ENCODE measurements at regions not wholly inside any gene's neighbourhood (a gene's known extent, or its start where the extent isn't known, plus 50 kb on each side); places are given as distances from the start of the nearest gene placed in this dataset.

DNA sequence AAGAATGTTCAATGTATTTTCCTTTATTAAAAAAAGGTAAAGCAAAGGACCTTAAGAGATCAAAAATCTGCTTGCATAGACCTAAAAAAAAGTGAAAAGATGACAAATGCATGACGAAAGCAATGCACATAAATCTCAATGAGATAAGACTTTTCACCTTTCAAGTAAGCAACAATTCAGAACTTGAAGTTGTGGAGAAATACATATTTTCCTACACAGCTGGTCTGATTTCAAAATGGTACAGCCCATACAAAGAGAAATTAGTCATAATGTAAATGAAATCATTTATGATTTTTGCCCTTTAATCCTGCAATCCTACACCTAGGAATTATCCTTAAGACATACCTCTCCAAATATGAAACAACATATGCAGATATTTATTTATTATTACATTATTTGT lies 568.0 kb downstream of the ANXA1 start:
- no peak overlapping the region for H3K4me3 ChIP-seq (ENCODE audit: low read depth, low read length)
- TF ChIP-seq, protein P1, sequence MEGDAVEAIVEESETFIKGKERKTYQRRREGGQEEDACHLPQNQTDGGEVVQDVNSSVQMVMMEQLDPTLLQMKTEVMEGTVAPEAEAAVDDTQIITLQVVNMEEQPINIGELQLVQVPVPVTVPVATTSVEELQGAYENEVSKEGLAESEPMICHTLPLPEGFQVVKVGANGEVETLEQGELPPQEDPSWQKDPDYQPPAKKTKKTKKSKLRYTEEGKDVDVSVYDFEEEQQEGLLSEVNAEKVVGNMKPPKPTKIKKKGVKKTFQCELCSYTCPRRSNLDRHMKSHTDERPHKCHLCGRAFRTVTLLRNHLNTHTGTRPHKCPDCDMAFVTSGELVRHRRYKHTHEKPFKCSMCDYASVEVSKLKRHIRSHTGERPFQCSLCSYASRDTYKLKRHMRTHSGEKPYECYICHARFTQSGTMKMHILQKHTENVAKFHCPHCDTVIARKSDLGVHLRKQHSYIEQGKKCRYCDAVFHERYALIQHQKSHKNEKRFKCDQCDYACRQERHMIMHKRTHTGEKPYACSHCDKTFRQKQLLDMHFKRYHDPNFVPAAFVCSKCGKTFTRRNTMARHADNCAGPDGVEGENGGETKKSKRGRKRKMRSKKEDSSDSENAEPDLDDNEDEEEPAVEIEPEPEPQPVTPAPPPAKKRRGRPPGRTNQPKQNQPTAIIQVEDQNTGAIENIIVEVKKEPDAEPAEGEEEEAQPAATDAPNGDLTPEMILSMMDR (conservative IDR thresholded peaks at IDR 0.05; ENCODE audit: low read depth, low read length): no peak
- peak; percentile 39 for DNase-seq (ENCODE audit: low read depth)

DNA sequence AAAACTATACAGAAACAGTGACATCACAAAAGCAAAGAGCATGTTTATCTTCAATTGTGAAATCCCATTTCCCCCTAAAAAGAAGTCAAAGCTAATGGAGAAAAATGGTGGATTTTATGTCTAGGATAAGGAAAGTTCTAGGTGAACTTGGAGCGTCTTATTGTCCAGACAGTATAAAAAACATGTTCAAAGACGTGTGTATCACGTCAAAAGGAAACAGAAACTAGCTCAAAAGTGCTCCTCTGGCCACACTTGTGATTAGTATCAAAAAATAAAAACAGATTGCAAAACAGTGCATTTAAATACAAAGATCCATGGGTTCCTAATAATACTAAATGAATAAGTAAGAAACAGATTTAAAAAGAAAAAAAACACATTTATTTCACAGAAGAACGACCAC lies 568.9 kb downstream of the ANXA1 start:
- peak; percentile 12 for DNase-seq (ENCODE audit: low read depth)
- TF ChIP-seq, protein P1 (conservative IDR thresholded peaks at IDR 0.05; ENCODE audit: low read depth, low read length): no peak
- no peak overlapping the region for H3K4me3 ChIP-seq (ENCODE audit: low read depth, low read length)

DNA sequence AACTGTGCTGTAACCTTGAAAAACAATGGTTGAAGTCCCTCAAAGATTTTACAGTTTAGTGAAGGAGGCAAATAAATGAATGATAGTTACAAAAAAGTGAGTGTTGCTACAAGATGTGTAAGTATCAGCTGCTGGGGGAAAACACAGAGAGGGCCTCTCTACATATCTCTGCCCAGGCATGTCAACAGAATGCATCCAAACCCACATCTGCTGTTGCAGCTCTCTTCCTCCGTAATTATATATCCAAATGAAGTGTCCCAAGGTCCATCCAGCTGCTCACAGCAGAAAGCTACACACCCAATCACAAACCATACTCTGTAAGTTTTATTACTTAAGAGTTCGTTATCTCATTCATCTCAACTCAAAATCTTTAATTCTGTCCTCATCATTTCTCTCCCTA lies 584.6 kb downstream of the ANXA1 start:
- peak; percentile 19 for DNase-seq (ENCODE audit: low read depth)
- TF ChIP-seq, protein P1 (conservative IDR thresholded peaks at IDR 0.05; ENCODE audit: low read depth, low read length): no peak
- no peak overlapping the region for H3K4me3 ChIP-seq (ENCODE audit: low read depth, low read length)

DNA sequence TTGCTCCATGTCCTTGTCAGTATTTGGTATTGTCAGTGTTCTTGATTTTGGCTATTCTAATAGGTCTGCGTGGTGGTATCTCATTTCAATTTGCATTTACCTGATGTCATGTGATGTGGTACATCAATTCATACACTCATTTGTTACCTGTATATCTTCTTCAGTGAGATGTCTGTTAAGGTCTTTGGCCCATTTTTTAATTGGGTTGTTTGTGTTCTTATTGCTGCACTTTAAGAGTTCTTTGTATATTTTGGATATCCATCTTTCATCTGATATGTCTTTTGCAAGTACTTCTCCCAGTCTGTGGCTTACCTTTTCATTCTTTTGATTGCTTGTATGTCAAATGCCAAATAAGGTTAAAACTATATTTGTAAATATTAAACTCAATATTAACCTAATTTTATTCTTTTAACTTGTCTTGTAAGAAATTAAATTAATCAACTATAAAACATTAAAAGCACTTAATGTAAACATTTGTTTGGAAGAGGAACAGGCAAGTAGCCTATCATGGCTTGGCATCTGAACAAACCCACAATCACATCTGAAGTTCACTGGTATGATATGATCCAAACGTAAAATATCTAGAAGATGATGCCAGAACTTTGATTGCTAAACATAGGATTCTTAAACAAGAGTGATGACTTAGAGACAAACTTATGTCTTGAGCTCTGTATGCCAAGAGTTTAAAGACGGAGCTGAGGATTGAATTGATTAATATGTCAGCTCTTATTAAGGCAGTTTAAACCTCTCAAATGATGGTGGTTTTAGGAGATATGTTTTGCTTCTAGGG lies 587.3 kb downstream of the ANXA1 start:
- DNase-seq (ENCODE audit: low read depth): peak; percentile 39
- no peak overlapping the region for H3K4me3 ChIP-seq (ENCODE audit: low read depth, low read length)
- TF ChIP-seq, protein P1 (conservative IDR thresholded peaks at IDR 0.05; ENCODE audit: low read depth, low read length): no peak

DNA sequence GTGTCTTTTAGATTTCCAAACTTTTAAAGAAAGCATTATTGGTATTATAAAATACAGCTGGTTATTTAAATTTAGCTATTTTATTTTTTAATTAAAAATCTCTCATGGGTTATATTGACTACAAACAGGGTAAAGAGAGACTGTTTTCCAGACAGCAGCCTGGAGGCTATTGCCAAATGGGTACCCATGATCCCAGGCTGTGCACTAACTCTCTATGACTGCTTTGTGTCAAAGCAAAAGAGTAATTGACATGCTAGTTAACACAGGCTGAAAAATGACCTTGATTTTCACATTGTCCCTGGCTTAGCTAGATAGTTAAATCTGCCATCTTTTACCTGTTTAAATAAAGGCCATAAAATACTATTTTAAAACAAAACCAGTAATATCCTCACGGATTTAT lies 589.7 kb downstream of the ANXA1 start:
- H3K4me3 ChIP-seq (ENCODE audit: low read depth, low read length): no peak overlapping the region
- no peak for DNase-seq (ENCODE audit: low read depth)
- TF ChIP-seq, protein P1 (conservative IDR thresholded peaks at IDR 0.05; ENCODE audit: low read depth, low read length): no peak

DNA sequence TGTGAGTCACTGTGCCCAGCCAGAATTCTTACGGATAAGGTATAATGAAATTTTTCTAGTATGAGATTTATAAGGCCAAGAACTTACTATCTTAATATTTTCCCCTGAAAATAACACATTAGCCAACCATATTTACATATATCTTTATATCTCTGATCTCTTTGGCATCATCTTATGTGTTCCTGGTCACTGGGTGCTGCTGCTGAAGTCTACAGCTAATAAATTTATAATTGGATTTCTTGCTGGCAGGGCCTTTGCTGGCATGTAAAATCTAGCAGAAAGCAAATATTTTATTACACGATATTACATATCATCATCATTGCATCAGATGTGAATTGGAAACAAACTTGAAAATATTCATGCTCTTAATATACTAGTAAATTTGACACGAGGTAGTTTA lies 590.7 kb downstream of the ANXA1 start:
- DNase-seq (ENCODE audit: low read depth): no peak
- TF ChIP-seq, protein P1 (conservative IDR thresholded peaks at IDR 0.05; ENCODE audit: low read depth, low read length): no peak
- no peak overlapping the region for H3K4me3 ChIP-seq (ENCODE audit: low read depth, low read length)

DNA sequence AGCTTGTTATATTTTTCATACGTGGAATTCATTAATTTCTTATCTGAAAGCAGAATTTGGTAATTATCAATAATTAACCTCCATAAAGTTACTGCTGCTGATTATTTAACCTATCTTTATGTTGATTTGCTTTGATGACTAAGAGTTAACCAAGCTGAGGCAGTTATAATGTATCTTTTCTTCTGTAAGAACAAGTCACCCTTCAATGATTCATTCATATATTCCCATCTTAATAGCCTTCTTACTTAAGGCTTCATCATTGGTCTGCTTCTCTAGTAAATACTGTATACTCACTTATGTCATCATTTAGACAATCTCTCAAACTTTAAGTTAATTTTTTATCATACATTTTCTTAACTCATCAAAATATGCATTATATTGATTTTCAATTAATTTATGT lies 592.2 kb downstream of the ANXA1 start:
- TF ChIP-seq, protein P1 (conservative IDR thresholded peaks at IDR 0.05; ENCODE audit: low read depth, low read length): no peak
- DNase-seq (ENCODE audit: low read depth): peak; percentile 30
- no peak overlapping the region for H3K4me3 ChIP-seq (ENCODE audit: low read depth, low read length)
